GM12878 (cell line): ENCODE measurements at regions not wholly inside any gene's neighbourhood (a gene's known extent, or its start where the extent isn't known, plus 50 kb on each side); places are given as distances from the start of the nearest gene placed in this dataset.

Experiments used
- ATAC-seq: fragments of 200-7000 bp; cut with Tn5 transposase; 3 replicates; pipeline ENCODE4 v1.9.1; 2020; ENCODE audit warnings: mild to moderate bottlenecking, moderate library complexity
- BruUV-seq: library from RNA; stranded (reverse); fragments of 400-500 nt; replicated peaks from 2 replicates; lab custom pipeline; 2021; lab: Mats Ljungman, UMichigan
- CTCF ChIA-PET: fragments of 300-600 bp; sonication (Branson Sonifier 250); formaldehyde crosslinking; extraction: SDS; loops from one replicate; lab custom pipeline; 2021; ENCODE audit warnings: inconsistent platforms; lab: Yijun Ruan, JAX
- POLR2A ChIA-PET: fragments of 350-600 bp; formaldehyde crosslinking; extraction: SDS; loops from one replicate; lab custom pipeline; 2021; ENCODE audit warnings: inconsistent platforms; lab: Charles Lee
- RAD21 ChIA-PET: fragments of 300-600 bp; sonication (Branson Sonifier 250); formaldehyde crosslinking; loops from one replicate; lab custom pipeline; 2023; ENCODE audit warnings: antibody characterized with exemption; ENCODE audit not compliant: unreplicated experiment; lab: Charles Lee
- SMC1A ChIA-PET: fragments of 300-600 bp; sonication (Branson Sonifier 250); formaldehyde crosslinking; loops from one replicate; lab custom pipeline; 2023; ENCODE audit not compliant: unreplicated experiment, uncharacterized antibody; lab: Charles Lee
- DNase-seq: peaks from one replicate; pipeline ENCODE4 v3.0.0-alpha.2; 2011; ENCODE audit warnings: low read depth, low spot score
- FAIRE-seq: peaks from 3 replicates; lab custom pipeline; 2011; peaks lifted over from hg19 to GRCh38; lab: Jason Lieb, UNC
- H2AFZ ChIP-seq: 2 replicates; pipeline ENCODE4 v1.6.0; 2011; ENCODE audit warnings: low read depth, low read length, control low read depth; ENCODE audit not compliant: control insufficient read depth
- H3K27ac ChIP-seq: 2 replicates; pipeline ENCODE4 v1.5.1; 2011; ENCODE audit warnings: control low read depth; ENCODE audit not compliant: control insufficient read depth, insufficient read depth
- H3K27me3 ChIP-seq, 2 experiments: replicated peaks in 1 of 2; 2 replicates each; pipeline versions ENCODE4 v1.6.0 to v1.6.1; 2011; ENCODE audit warnings: low read length in 1 of 2; ENCODE audit not compliant: control insufficient read depth in 2 of 2, insufficient read depth in 2 of 2
- H3K36me3 ChIP-seq, 2 experiments: 2 replicates each; pipeline ENCODE4 v1.5.1; 2011; ENCODE audit warnings: low read length in 1 of 2; ENCODE audit not compliant: control insufficient read depth in 2 of 2, insufficient read depth in 2 of 2
- H3K4me1 ChIP-seq: 2 replicates; pipeline ENCODE4 v1.6.1; 2011; ENCODE audit warnings: mild to moderate bottlenecking, low read length, moderate library complexity, mixed read lengths; ENCODE audit not compliant: control insufficient read depth, insufficient read depth
- H3K4me2 ChIP-seq: 2 replicates; pipeline ENCODE4 v1.6.0; 2011; ENCODE audit warnings: control low read depth; ENCODE audit not compliant: control insufficient read depth, insufficient read depth
- H3K4me3 ChIP-seq: fragments of 200-600 bp; sonication (generic); 2 replicates; pipeline ENCODE4 v1.5.1; 2016
- H3K79me2 ChIP-seq: 2 replicates; pipeline ENCODE4 v1.6.0; 2011; ENCODE audit warnings: low read length; ENCODE audit not compliant: control insufficient read depth, insufficient read depth
- H3K9ac ChIP-seq: 2 replicates; pipeline ENCODE4 v1.8.0; 2011; ENCODE audit warnings: low read length, control low read depth, mixed read lengths; ENCODE audit not compliant: control insufficient read depth, insufficient read depth
- H3K9me3 ChIP-seq: replicated peaks from 3 replicates; pipeline ENCODE4 v1.5.1; 2011; ENCODE audit warnings: mild to moderate bottlenecking, low read length; ENCODE audit not compliant: control insufficient read depth, insufficient read depth
- H4K20me1 ChIP-seq: 2 replicates; pipeline ENCODE4 v1.6.0; 2011; ENCODE audit not compliant: control insufficient read depth, insufficient read depth
- CHD2 ChIP-seq: IDR thresholded peaks from 2 replicates; pipeline ENCODE4 v1.6.1; 2011; ENCODE audit warnings: low read depth, low read length, improper control_type of control experiment, borderline replicate concordance
- EGR1 ChIP-seq, 2 experiments: IDR thresholded peaks; 1 replicate in 1 of 2; 2 replicates in 1 of 2; pipeline ENCODE4 v1.6.1; 2011 to 2012; ENCODE audit warnings: low read depth in 2 of 2, low read length in 2 of 2, borderline replicate concordance in 1 of 2, mild to moderate bottlenecking in 1 of 2, moderate library complexity in 1 of 2
- MYB ChIP-seq: fragments of 150-350 bp; IDR thresholded peaks from 2 replicates; pipeline ENCODE4 v1.6.1; 2014; ENCODE audit warnings: mild to moderate bottlenecking, low read depth, low read length, borderline replicate concordance
- NR2C1 ChIP-seq: fragments of 450-650 bp; IDR thresholded peaks from 2 replicates; pipeline ENCODE4 v1.6.1; 2017; ENCODE audit warnings: antibody characterized with exemption, mild to moderate bottlenecking, moderate library complexity
- PAX8 ChIP-seq: fragments of 450-650 bp; IDR thresholded peaks from 2 replicates; pipeline ENCODE4 v1.6.1; 2017; ENCODE audit warnings: mild to moderate bottlenecking, moderate library complexity
- POLR2A ChIP-seq: IDR thresholded peaks from 2 replicates; pipeline ENCODE4 v1.6.1; 2011; ENCODE audit warnings: low read depth, mild to moderate bottlenecking, low read length
- SP1 ChIP-seq: IDR thresholded peaks from one replicate; pipeline ENCODE4 v1.6.1; 2011; ENCODE audit warnings: low read depth, low read length
- TCF12 ChIP-seq: IDR thresholded peaks from 2 replicates; pipeline ENCODE4 v1.6.1; 2011; ENCODE audit warnings: low read depth, mild to moderate bottlenecking, low read length
- WGBS: methylation state at CpG from one replicate; pipeline ENCODE4 v1.1.6; 2016; ENCODE audit warnings: low lambda C conversion rate; ENCODE audit not compliant: insufficient replicate concordance, insufficient coverage; ENCODE audit errors: missing lambda C conversion rate; 5-methylcytosine and 5-hydroxymethylcytosine counted together
- in situ Hi-C: fragments of 300-500 bp; cut with MboI; formaldehyde crosslinking; loops from 9 replicates; pipeline ENCODE4 v1.14.3; 2018; ENCODE audit warnings: mixed read lengths
- intact Hi-C: fragments of 100-400 bp; cut with micrococcal nuclease; formaldehyde crosslinking; loops from one replicate; pipeline ENCODE4 v1.14.2; 2022; ENCODE audit not compliant: unreplicated experiment
- TF ChIP-seq, protein P1 (sequence below): fragments of 450-650 bp; IDR thresholded peaks from 2 replicates; pipeline ENCODE4 v1.6.1; 2018; ENCODE audit warnings: borderline replicate concordance, mild to moderate bottlenecking; ENCODE audit not compliant: partially characterized antibody
- TF ChIP-seq, protein P2 (sequence below): fragments of 150-350 bp; IDR thresholded peaks from 2 replicates; pipeline ENCODE4 v1.6.1; 2016; ENCODE audit warnings: low read depth, low read length

DNA sequence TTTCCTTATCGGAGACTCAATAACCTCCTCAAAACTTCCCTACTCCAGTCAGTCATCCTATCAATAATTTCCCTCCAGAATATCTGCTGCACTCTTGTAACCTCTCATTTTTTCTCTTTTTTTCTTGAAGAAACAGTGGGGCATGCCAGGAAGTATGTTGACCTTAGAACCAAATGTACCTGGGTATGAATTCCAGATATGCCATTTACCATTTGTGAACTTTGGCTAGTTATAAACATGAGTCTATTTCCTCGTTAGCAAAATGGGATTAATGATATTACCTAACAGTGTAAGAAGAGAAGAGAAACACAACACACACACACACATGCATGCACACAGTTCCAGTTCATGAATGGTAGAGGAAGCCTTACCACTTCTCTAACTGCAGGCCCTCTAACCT lies 578.2 kb downstream of the FAM133A start:
- H2AFZ ChIP-seq, result no peak overlapping the region
- FAIRE-seq, result no peak
- no peaks in the 10 kb centered on the region for H4K20me1 ChIP-seq
- H3K36me3 ChIP-seq, result no peaks in the 10 kb centered on the region
- no peak for TF ChIP-seq EGR1 (IDR thresholded peaks at IDR 0.05; ENCODE audit: borderline replicate concordance in 1 of 2, low read depth in 2 of 2, low read length in 2 of 2)
- TF ChIP-seq, protein P1, sequence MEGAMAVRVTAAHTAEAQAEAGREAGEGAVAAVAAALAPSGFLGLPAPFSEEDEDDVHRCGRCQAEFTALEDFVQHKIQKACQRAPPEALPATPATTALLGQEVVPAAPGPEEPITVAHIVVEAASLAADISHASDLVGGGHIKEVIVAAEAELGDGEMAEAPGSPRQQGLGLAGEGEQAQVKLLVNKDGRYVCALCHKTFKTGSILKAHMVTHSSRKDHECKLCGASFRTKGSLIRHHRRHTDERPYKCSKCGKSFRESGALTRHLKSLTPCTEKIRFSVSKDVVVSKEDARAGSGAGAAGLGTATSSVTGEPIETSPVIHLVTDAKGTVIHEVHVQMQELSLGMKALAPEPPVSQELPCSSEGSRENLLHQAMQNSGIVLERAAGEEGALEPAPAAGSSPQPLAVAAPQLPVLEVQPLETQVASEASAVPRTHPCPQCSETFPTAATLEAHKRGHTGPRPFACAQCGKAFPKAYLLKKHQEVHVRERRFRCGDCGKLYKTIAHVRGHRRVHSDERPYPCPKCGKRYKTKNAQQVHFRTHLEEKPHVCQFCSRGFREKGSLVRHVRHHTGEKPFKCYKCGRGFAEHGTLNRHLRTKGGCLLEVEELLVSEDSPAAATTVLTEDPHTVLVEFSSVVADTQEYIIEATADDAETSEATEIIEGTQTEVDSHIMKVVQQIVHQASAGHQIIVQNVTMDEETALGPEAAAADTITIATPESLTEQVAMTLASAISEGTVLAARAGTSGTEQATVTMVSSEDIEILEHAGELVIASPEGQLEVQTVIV, result no peak
- no peak for TF ChIP-seq SP1
- TF ChIP-seq POLR2A, result no peak
- TF ChIP-seq, protein P2, sequence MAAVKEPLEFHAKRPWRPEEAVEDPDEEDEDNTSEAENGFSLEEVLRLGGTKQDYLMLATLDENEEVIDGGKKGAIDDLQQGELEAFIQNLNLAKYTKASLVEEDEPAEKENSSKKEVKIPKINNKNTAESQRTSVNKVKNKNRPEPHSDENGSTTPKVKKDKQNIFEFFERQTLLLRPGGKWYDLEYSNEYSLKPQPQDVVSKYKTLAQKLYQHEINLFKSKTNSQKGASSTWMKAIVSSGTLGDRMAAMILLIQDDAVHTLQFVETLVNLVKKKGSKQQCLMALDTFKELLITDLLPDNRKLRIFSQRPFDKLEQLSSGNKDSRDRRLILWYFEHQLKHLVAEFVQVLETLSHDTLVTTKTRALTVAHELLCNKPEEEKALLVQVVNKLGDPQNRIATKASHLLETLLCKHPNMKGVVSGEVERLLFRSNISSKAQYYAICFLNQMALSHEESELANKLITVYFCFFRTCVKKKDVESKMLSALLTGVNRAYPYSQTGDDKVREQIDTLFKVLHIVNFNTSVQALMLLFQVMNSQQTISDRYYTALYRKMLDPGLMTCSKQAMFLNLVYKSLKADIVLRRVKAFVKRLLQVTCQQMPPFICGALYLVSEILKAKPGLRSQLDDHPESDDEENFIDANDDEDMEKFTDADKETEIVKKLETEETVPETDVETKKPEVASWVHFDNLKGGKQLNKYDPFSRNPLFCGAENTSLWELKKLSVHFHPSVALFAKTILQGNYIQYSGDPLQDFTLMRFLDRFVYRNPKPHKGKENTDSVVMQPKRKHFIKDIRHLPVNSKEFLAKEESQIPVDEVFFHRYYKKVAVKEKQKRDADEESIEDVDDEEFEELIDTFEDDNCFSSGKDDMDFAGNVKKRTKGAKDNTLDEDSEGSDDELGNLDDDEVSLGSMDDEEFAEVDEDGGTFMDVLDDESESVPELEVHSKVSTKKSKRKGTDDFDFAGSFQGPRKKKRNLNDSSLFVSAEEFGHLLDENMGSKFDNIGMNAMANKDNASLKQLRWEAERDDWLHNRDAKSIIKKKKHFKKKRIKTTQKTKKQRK, result no peak
- TF ChIP-seq CHD2, result no peak
- TF ChIP-seq NR2C1, result no peak
- TF ChIP-seq MYB, result no peak
- no peak for TF ChIP-seq TCF12
- TF ChIP-seq PAX8, result no peak
- H3K27ac ChIP-seq, result no peak overlapping the region
- BruUV-seq, result no TSS peak
- H3K27me3 ChIP-seq, result no peaks in the 10 kb centered on the region
- no peak for ATAC-seq
- ChIA-PET SMC1A (no interaction called here), POLR2A (no interaction called here), CTCF (no interaction called here), RAD21 (no interaction called here)
- H3K9me3 ChIP-seq, result no peaks in the 10 kb centered on the region
- no peaks in the 10 kb centered on the region for H3K4me1 ChIP-seq
- intact Hi-C loops, result no loop called here
- H3K9ac ChIP-seq, result no peak overlapping the region
- in situ Hi-C loops, result no loop called here
- WGBS, result 25% methylated on average over 2 of the region's 2 CpGs
- H3K4me2 ChIP-seq, result no peak overlapping the region
- H3K4me3 ChIP-seq, result no peak overlapping the region
- no peak for DNase-seq
- H3K79me2 ChIP-seq, result no peaks in the 10 kb centered on the region
